ENCODE measurements at regions not wholly inside any gene's neighbourhood (a gene's known extent, or its start where the extent isn't known, plus 50 kb on each side); places are given as distances from the start of the nearest gene placed in this dataset.

- TF ChIP-seq CTCF (conservative IDR thresholded peaks at IDR 0.05; ENCODE audit: low read length): no peak
- TF ChIP-seq EZH2phosphoT487 (IDR thresholded peaks at IDR 0.05; ENCODE audit: borderline replicate concordance, low read depth, low read length): no peak
Observed at GRCh38 chr6:156242206-156242605, 535.0 kb upstream of the ARID1B start.

Data from OCI-LY7 (cell line).